ENCODE measurements at regions not wholly inside any gene's neighbourhood (a gene's known extent, or its start where the extent isn't known, plus 50 kb on each side); places are given as distances from the start of the nearest gene placed in this dataset.
A peak's percentile ranks its signal among the peaks of the same experiment; 100 is the strongest.

- DNase-seq (ENCODE audit: low read depth, low spot score): no peak
- no peak overlapping the region for H3K4me3 ChIP-seq (ENCODE audit: low read length)
Observed at GRCh38 chr1:113253590-113253989, 136.7 kb upstream of the MAGI3 start.

DNA sequence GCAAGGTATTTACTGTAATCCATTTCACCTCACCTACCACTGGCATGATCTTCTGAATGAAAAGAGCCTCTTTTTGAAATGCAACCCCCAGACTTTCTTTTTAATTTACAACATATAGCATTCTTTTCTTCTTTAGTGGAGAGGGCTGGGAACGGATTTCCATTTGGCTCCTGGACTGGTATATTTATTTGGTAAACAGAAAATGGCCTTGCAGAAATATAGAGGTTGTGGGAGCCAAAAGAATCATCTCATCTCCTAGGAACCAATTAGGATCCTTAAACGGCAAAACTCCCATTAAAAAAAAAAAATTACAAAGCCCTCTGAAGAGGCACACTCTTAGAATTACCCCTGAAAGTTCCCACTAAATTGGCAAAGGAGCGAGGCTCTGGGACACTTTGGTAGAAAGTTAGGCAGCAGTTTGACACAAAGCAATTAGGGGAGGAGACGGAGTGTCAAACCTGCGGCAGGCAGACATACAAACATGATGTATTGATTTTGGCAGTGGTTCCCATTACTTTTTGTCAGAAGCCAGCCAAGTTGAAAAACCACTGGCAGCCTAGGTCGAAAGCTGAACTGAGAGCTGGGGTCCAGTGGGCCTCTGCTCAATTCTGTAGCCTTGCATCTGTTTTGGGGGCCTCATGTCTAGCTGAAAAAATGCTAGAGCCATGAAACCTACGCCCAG is 135.1 kb upstream of the MAGI3 start:
- DNase-seq (ENCODE audit: low read depth, low spot score): no peak
- H3K4me3 ChIP-seq (ENCODE audit: low read length): no peak overlapping the region

GRCh38 chr1:113255720-113256347 is 134.5 kb upstream of the MAGI3 start:
- peak; percentile 51 for DNase-seq (ENCODE audit: low read depth, low spot score)
- H3K4me3 ChIP-seq (ENCODE audit: low read length): no peak overlapping the region

DNA sequence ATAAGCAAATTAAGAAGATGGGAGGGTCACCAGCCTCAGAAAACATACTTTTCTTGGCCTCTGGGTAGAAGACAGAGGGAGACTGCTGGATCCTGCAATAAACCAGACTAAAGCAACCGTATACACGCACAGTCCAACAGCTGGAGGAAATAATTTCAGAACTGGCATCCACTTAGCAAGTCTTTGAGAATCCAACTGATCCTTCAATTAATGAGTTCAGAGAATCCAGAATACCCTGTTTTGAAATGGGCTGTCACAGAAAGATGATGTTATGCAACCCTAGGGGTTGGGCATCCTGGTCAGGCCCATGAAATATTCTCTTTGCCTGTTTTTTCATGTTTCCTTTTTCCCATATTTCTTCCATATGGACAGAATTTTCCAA is 134.0 kb upstream of the MAGI3 start:
- DNase-seq (ENCODE audit: low read depth, low spot score): no peak

GRCh38 chr1:113259988-113260387 is 130.3 kb upstream of the MAGI3 start:
- H3K4me3 ChIP-seq (ENCODE audit: low read length): no peak overlapping the region
- DNase-seq (ENCODE audit: low read depth, low spot score): no peak

More for the DNA sequence above, 134.0 kb upstream of the MAGI3 start:
- no peak overlapping the region for H3K4me3 ChIP-seq (ENCODE audit: low read length)

DNA sequence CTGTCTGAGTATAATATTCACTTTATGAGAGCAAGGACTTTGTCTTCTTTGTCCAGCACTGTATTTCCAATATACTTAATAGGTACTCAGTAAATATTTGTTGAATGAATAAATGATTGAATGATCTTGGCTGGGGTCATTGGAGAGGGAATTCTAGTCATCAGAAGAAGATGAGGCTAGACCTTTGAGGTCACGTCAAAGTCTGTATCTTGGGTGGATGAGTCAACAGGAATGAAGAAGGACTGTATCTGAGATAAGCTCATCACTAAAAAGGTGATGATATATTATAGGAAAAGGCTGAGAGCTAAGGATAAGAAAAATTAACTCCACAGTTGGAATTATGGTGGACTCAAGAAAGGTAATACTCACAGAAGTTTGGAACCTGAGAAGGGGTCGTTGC is 125.1 kb upstream of the MAGI3 start:
- no peak for DNase-seq (ENCODE audit: low read depth, low spot score)
- no peak overlapping the region for H3K4me3 ChIP-seq (ENCODE audit: low read length)

DNA sequence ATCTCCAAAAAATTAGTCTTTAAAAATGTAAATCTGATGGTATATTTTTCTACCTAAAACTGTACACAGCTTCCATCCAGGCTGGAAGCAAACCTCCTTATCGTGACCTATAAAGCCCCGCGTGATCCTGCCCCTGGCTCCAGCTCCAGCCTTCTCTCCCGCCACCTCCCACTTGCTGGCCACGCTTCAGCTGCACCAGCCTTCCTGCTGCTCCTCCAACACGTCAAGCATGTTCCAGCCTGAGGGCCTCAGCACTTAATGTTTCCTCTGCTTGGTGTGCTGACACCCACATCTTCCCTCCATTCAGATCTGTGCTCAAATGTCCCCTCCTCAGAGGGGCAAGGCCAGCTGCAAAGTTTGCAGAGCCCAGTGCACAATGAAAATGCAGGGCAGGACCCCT is 123.5 kb upstream of the MAGI3 start:
- no peak for DNase-seq (ENCODE audit: low read depth, low spot score)
- H3K4me3 ChIP-seq (ENCODE audit: low read length): no peak overlapping the region

DNA sequence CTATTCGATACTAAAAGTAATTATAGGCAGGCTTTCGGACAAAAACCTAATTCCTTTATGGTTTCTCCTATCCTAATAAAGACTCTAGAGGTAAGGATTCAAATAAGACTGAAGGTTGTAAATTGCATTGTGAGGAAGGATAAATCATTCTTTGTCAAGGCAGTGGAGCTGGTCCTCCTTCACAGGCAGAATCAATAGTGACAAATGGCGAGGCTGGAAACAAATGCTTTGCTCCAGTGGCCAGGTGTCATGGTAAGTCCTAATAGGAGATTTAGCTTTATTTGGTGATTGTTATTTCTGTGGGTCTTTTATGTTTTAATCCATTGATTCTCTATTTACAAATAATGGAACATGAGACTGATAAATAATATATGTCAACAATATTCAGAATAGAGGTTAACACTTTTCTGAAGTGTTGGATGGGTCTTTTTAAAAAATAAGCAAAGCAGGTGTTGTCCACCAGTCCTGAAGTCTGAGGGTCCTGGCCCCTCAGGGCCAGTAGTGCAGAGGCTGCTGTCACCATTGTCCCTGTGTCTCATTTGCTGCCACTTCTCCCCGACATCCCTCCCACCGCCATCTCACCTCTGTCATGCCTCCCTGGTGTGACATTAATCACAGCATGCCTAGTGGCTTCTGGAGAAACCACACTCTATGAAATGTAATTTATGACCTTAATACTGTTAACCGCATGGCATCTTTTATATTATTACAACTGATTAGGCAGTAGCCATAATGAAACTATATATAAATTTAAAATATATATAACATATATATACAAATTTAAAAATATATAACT is 120.9 kb upstream of the MAGI3 start:
- DNase-seq (ENCODE audit: low read depth, low spot score): no peak
- no peak overlapping the region for H3K4me3 ChIP-seq (ENCODE audit: low read length)

GRCh38 chr1:113271039-113271438 is 119.3 kb upstream of the MAGI3 start:
- no peak overlapping the region for H3K4me3 ChIP-seq (ENCODE audit: low read length)
- DNase-seq (ENCODE audit: low read depth, low spot score): no peak

DNA sequence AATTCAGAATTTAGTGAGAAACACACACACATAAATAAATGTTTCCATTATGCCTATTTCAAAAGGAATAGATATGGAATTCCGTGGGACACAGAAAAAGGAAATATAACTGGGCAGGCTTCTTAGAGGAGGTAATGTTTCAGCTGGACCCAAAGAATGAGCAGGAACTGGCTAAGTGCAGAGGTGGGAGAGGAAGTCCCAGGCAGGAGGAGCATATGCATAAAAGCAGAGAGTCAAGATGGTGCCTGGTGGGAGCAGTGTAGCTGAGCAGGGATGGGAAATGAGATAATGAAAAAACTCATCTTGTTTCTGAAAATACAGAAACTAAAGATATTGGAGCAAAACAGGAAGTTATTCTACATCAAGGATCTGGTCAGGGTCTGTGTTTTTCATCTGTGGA is 115.2 kb upstream of the MAGI3 start:
- H3K4me3 ChIP-seq (ENCODE audit: low read length): no peak overlapping the region
- no peak for DNase-seq (ENCODE audit: low read depth, low spot score)

GRCh38 chr1:113275691-113276090 is 114.6 kb upstream of the MAGI3 start:
- DNase-seq (ENCODE audit: low read depth, low spot score): no peak
- H3K4me3 ChIP-seq (ENCODE audit: low read length): no peak overlapping the region

GRCh38 chr1:113276507-113276906 is 113.8 kb upstream of the MAGI3 start:
- no peak for DNase-seq (ENCODE audit: low read depth, low spot score)

GRCh38 chr1:113278371-113278770 is 111.9 kb upstream of the MAGI3 start:
- no peak overlapping the region for H3K4me3 ChIP-seq (ENCODE audit: low read length)
- no peak for DNase-seq (ENCODE audit: low read depth, low spot score)

More at GRCh38 chr1:113276507-113276906, 113.8 kb upstream of the MAGI3 start:
- H3K4me3 ChIP-seq (ENCODE audit: low read length): no peak overlapping the region

GRCh38 chr1:113278777-113279176 is 111.5 kb upstream of the MAGI3 start:
- H3K4me3 ChIP-seq (ENCODE audit: low read length): no peak overlapping the region
- DNase-seq (ENCODE audit: low read depth, low spot score): no peak

GRCh38 chr1:113279776-113280391 is 110.4 kb upstream of the MAGI3 start:
- no peak for DNase-seq (ENCODE audit: low read depth, low spot score)

GRCh38 chr1:113280581-113280980 is 109.7 kb upstream of the MAGI3 start:
- H3K4me3 ChIP-seq (ENCODE audit: low read length): no peak overlapping the region
- DNase-seq (ENCODE audit: low read depth, low spot score): no peak

More at GRCh38 chr1:113279776-113280391, 110.4 kb upstream of the MAGI3 start:
- no peak overlapping the region for H3K4me3 ChIP-seq (ENCODE audit: low read length)

- no peak overlapping the region for H3K4me3 ChIP-seq (ENCODE audit: low read length)
- no peak for DNase-seq (ENCODE audit: low read depth, low spot score)
Observed at GRCh38 chr1:113281550-113281949, 108.8 kb upstream of the MAGI3 start.

- DNase-seq (ENCODE audit: low read depth, low spot score): no peak
- H3K4me3 ChIP-seq (ENCODE audit: low read length): no peak overlapping the region
Observed at GRCh38 chr1:113282008-113282892, 108.1 kb upstream of the MAGI3 start.

GRCh38 chr1:113282893-113283285 is 107.4 kb upstream of the MAGI3 start:
- H3K4me3 ChIP-seq (ENCODE audit: low read length): no peak overlapping the region
- DNase-seq (ENCODE audit: low read depth, low spot score): no peak
